DMS53 treated with DMSO at 0.1 percent for 48 hours (cell line): ENCODE measurements at regions not wholly inside any gene's neighbourhood (a gene's known extent, or its start where the extent isn't known, plus 50 kb on each side); places are given as distances from the start of the nearest gene placed in this dataset.

Source experiments
- DNase-seq: peaks from one replicate; lab custom pipeline; 2025; ENCODE audit not compliant: unreplicated experiment; lab: John Stamatoyannopoulos, UW

DNA sequence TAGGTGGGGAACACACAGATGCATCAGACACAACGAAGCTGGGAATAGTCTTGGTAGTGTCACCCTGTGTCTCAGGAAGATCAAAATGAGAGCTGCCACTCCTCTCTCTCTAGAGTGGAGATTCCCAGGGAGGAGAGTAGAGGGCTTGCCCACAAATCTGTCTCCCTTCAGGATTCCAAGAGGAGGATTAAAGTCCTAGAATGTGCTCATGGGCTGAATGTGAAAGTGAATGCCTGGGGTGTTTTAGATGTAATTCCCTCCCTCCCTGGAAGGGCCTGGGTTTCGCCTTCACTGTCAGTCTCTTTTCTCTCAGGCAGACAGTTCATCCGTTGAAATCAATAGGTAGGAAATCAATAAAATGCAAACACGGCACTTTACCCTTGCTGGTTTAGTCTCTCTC is 282.6 kb upstream of the PPARGC1A start:
- DNase-seq, result no peak

DNA sequence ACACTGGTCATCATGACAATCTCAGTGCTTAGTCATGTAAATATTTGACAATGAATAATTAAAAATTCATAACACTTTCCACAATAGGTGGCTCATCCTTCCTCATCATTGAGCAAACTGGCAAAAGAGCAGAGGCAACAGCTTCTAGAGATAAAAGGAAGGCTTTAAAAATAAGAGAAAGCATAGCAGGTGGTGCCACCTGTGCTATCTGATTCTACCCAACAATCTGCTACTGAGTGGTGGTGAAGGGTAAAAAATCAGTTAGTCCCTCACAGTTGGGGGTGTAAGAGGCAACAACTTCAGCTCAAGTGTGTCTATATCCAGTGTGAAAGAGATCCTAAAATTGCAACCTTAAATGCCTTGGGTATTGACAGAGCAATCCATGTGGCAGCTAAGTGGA is 280.1 kb upstream of the PPARGC1A start:
- no peak for DNase-seq

GRCh38 chr4:24168658-24169057 is 278.8 kb upstream of the PPARGC1A start:
- DNase-seq, result no peak

DNA sequence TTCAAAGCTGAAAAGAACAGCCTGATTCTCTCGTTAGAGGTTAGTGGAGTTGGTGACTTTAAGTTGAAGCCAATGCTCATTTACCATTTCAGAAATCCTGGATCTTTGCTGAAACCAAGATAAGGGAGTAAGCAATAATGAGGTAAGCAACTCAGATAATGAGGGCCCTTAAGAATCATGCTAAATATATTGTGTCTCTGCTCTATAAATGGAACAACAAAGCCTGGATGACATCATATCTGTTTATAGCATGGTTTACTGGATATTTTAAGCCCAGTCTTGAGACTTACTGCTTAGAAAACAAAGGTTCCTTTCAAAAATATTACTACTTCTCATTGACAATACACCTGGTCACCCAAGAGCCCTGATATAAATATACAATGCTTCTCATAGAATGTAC is 276.7 kb upstream of the PPARGC1A start:
- DNase-seq, result no peak

DNA sequence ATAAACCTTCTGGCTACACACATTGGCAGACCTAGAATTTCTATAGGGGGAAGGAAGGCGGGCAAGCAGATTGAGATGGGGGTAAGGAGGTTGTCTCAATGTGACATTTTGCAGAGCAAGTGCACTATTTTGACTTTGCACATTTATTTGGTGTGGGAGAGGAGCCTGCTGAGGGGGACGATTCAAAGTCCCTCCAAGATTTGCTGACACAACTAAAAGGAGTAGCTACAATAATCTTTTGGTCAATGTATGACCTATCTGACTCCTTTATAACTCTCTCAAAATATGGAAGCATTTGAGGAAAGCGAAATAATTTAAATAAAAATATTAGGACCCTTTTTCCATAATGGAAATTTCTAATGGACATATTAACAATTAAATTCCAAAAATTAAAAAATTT is 274.9 kb upstream of the PPARGC1A start:
- DNase-seq, result no peak

GRCh38 chr4:24164054-24164693 is 274.3 kb upstream of the PPARGC1A start:
- no peak for DNase-seq

DNA sequence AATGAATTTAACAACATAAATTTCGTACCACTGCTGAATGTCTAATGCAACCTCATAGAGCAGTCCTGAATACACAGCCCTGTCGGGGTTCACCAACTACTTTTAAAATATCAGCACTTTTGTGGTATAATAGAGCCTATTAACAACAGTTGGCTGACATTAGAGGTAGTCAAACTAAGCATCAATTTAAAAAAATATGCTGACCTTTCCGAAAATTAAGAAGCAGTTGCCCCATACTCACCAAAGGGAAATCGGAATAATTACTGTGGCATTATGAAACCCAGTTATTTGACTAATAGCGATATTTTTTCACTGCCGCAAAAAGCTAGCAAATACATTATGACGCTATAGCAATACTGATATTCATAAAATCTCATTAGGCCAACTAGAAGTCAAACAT is 273.5 kb upstream of the PPARGC1A start:
- DNase-seq, result no peak

DNA sequence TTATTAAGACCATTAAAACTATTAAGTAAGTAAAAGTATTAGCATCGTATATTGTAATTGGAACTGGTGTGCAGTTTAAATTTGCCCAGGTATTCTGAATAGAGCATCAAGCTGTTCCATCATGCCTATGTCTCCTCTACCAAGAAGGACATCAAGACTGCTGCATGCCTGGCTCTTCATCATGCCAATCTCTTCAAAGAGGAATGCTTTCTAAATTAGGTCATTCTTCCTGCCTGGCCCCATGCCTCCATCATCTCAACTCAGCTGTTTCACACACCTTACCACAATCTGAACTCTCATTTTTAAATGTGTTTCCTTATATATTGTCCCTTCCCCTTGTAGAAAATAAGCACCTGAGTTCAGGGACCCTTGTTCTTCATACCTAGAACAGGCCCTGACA is 270.5 kb upstream of the PPARGC1A start:
- no peak for DNase-seq

GRCh38 chr4:24158031-24158430 is 268.2 kb upstream of the PPARGC1A start:
- DNase-seq, result no peak

- no peak for DNase-seq
These were observed 260.2 kb upstream of the PPARGC1A start for GRCh38 chr4:24150034-24150433.

- DNase-seq, result no peak
These were observed 256.3 kb upstream of the PPARGC1A start for GRCh38 chr4:24146127-24146526.

DNA sequence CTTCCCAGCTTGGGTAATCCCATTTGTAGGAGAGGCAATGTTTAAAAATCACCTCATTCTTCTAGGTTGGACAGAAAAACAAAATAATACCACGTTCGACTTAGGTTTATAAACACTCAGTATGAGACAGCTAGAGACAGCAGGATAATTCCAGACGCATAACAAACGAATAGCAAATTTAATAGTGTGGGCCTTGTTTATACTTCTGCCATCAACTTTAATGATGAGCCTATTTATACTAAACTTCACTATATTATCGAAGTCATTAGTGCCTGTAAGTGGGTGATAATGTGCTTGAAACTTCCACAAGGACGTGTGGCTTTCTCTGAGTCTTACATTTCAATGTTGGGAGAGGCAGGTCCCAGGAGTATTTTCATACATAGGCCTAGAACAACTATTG is 255.7 kb upstream of the PPARGC1A start:
- no peak for DNase-seq

- no peak for DNase-seq
These were observed 254.5 kb upstream of the PPARGC1A start for GRCh38 chr4:24144381-24144780.

- DNase-seq, result no peak
These were observed 253.9 kb upstream of the PPARGC1A start for GRCh38 chr4:24143741-24144140.

DNA sequence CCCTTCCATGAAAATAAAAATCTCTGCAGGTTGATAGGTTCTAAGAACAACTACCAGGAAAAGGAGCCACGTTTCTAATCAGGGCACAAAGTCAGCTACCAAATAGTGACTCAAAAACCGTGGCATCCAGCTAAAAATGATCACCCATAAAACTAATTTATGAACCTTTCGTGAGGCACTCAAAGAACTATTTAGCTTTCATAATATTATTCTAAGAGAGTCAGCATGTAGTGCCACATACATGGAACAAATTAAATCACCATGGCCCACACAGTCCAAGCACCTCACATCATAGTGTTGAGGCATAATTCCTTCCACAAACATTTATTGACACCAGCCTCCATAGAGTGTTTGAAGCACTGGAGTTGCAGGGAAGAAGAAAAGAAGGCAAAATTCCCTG is 252.0 kb upstream of the PPARGC1A start:
- DNase-seq, result no peak

GRCh38 chr4:24140892-24141291 is 251.0 kb upstream of the PPARGC1A start:
- DNase-seq, result no peak

- peak; percentile 68 for DNase-seq
These were observed 248.1 kb upstream of the PPARGC1A start for GRCh38 chr4:24137671-24138601.

GRCh38 chr4:24131954-24132673 is 242.3 kb upstream of the PPARGC1A start:
- no peak for DNase-seq

GRCh38 chr4:24130637-24131036 is 240.8 kb upstream of the PPARGC1A start:
- no peak for DNase-seq

- no peak for DNase-seq
These were observed 236.9 kb upstream of the PPARGC1A start for GRCh38 chr4:24126776-24127175.

DNA sequence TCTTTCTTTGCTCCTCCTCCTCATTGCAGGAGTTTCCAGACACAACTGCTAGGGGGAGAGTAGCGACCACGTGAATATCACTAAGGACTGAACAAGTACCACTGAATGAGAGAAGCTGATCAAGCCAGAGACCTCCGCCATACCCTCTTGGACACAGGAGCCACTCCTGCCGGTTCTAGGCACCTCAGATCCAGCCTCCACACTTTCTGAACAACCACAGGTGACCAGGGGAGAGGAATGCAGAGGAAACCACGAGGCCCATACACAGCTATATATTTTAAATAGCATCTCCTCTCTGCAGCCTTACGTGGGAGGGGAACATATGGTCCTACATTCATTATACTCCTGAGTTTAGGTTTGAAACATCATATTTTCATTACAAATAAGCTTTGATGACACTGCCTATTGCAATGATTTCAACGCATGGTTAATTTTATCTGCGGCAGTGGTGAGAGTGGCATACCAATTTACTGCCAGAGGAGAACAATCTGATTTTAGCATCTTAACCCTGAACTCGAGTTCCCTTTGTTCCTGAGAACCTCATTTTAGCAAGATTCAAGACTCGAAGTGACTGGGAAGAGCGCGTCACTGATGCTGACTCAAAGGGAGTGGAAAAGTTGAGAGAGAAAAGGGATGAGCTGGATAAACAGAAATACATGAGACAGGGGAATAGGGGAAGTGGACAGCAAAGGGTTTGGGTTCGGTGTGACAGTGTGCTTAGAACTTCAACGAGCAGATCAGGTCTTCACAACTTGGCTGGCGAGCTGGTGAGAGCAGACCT is 231.7 kb upstream of the PPARGC1A start:
- DNase-seq, result no peak
